ENCODE measurements at regions not wholly inside any gene's neighbourhood (a gene's known extent, or its start where the extent isn't known, plus 50 kb on each side); places are given as distances from the start of the nearest gene placed in this dataset.

DNA sequence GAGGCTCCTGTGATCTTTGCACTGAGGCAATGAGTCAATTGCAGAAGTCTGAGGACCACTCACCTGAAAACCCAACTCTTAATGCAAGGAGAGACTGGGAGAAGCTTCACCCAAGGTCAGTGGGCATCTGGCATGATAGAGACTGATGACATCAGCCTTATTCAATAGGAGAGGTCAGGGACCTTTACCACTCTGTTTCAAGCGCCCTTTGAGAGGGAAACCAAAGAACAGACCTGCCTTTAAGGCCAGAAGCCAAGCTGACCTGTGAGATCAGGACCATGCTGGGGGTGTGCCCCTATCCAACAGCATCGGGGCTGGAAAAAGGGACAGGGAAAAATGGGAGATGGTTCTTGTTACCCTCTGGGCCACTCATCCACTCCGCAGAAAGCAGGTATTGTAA, 83.3 kb upstream of the FOXN3 start:
- no peak overlapping the region for H2AFZ ChIP-seq (ENCODE audit: low read depth, low read length)
- Mint-ChIP-seq H3K27ac (ENCODE audit: unreplicated experiment) (no peak overlapping the region), H3K36me3 (ENCODE audit: low read depth, unreplicated experiment) (peaks cover 16% of the 10 kb centered on the region), H3K9me3 (ENCODE audit: unreplicated experiment) (no peaks in the 10 kb centered on the region), H3K4me3 (ENCODE audit: unreplicated experiment) (no peak overlapping the region), H3K27me3 (ENCODE audit: low read depth, unreplicated experiment) (no peaks in the 10 kb centered on the region), H3K4me1 (ENCODE audit: low read depth, unreplicated experiment) (peaks cover 19% of the 10 kb centered on the region)
- H3K9me3 ChIP-seq (ENCODE audit: insufficient read depth, low read depth, low read length) = no peaks in the 10 kb centered on the region
- FAIRE-seq = no peak
- H3K9ac ChIP-seq (ENCODE audit: low read length) = no peak overlapping the region
- no peak overlapping the region for H3K4me3 ChIP-seq (ENCODE audit: insufficient read depth, low read depth, low read length)
- no peaks in the 10 kb centered on the region for H3K36me3 ChIP-seq (ENCODE audit: insufficient read depth, low read length)
- H4K20me1 ChIP-seq (ENCODE audit: insufficient read depth, low read length) = no peaks in the 10 kb centered on the region
- no peaks in the 10 kb centered on the region for H3K27me3 ChIP-seq (ENCODE audit: insufficient read depth, low read length)
- H3K4me1 ChIP-seq (ENCODE audit: insufficient read depth, low read length) = peaks cover 12% of the 10 kb centered on the region
- no peak overlapping the region for H3K27ac ChIP-seq (ENCODE audit: low read depth, low read length)
- H3K79me2 ChIP-seq (ENCODE audit: insufficient read depth, low read length) = no peaks in the 10 kb centered on the region
- DNase-seq (ENCODE audit: low read depth) = no peak
- no peak overlapping the region for H3K4me2 ChIP-seq (ENCODE audit: low read length)
- TF ChIP-seq EZH2 (IDR thresholded peaks at IDR 0.05; ENCODE audit: insufficient read depth, low read length) (no peak), CTCF (IDR thresholded peaks at IDR 0.05; ENCODE audit: insufficient read depth, low read depth, low read length) (no peak)

- peaks cover 7% of the 10 kb centered on the region for H3K4me1 Mint-ChIP-seq (ENCODE audit: low read depth, unreplicated experiment)
- TF ChIP-seq CTCF (IDR thresholded peaks at IDR 0.05; ENCODE audit: insufficient read depth, low read depth, low read length) (no peak), EZH2 (IDR thresholded peaks at IDR 0.05; ENCODE audit: insufficient read depth, low read length) (no peak)
- no peak overlapping the region for H3K27ac Mint-ChIP-seq (ENCODE audit: unreplicated experiment)
- H3K27me3 Mint-ChIP-seq (ENCODE audit: low read depth, unreplicated experiment) = no peaks in the 10 kb centered on the region
- Histone ChIP-seq H3K4me3 (ENCODE audit: insufficient read depth, low read depth, low read length) (no peak overlapping the region), H3K27ac (ENCODE audit: low read depth, low read length) (no peak overlapping the region), H3K9me3 (ENCODE audit: insufficient read depth, low read depth, low read length) (no peaks in the 10 kb centered on the region), H3K36me3 (ENCODE audit: insufficient read depth, low read length) (no peaks in the 10 kb centered on the region), H3K79me2 (ENCODE audit: insufficient read depth, low read length) (no peaks in the 10 kb centered on the region), H3K4me1 (ENCODE audit: insufficient read depth, low read length) (peaks cover 1% of the 10 kb centered on the region), H4K20me1 (ENCODE audit: insufficient read depth, low read length) (peaks cover 5% of the 10 kb centered on the region), H3K9ac (ENCODE audit: low read length) (no peak overlapping the region), H2AFZ (ENCODE audit: low read depth, low read length) (no peak overlapping the region), H3K4me2 (ENCODE audit: low read length) (no peak overlapping the region), H3K27me3 (ENCODE audit: insufficient read depth, low read length) (peaks cover 5% of the 10 kb centered on the region)
- no peak for FAIRE-seq
- DNase-seq (ENCODE audit: low read depth) = no peak
- H3K9me3 Mint-ChIP-seq (ENCODE audit: unreplicated experiment) = no peaks in the 10 kb centered on the region
- H3K4me3 Mint-ChIP-seq (ENCODE audit: unreplicated experiment) = no peak overlapping the region
- H3K36me3 Mint-ChIP-seq (ENCODE audit: low read depth, unreplicated experiment) = peaks cover 9% of the 10 kb centered on the region
Measured at GRCh38 chr14:89498878-89499277, 81.8 kb upstream of the FOXN3 start.

DNA sequence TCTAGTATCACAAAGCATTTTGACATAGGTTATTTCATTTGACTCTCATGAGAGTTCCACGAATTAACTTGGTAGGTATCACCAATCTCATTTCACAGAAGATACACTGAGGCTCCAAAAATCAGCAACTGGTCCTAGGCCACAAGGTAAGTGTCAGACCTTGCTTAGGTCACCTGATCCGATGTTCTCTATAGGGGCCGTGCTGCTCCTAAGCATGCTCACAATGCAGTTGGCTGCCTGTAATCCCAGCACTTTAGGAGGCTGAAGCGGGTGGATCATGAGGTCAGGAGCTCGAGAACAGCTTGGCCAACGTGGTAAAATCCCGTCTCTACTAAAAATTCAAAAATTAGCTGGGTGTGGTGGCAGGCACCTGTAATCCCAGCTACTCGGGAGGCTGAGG, 78.7 kb upstream of the FOXN3 start:
- no peak for FAIRE-seq
- H3K27ac Mint-ChIP-seq (ENCODE audit: unreplicated experiment) = no peak overlapping the region
- peaks cover 1% of the 10 kb centered on the region for H3K9me3 Mint-ChIP-seq (ENCODE audit: unreplicated experiment)

More for the DNA sequence above, 78.7 kb upstream of the FOXN3 start:
- Histone ChIP-seq H3K9ac (ENCODE audit: low read length) (no peak overlapping the region), H3K4me2 (ENCODE audit: low read length) (no peak overlapping the region), H3K9me3 (ENCODE audit: insufficient read depth, low read depth, low read length) (no peaks in the 10 kb centered on the region), H2AFZ (ENCODE audit: low read depth, low read length) (no peak overlapping the region), H3K79me2 (ENCODE audit: insufficient read depth, low read length) (no peaks in the 10 kb centered on the region), H3K4me3 (ENCODE audit: insufficient read depth, low read depth, low read length) (no peak overlapping the region), H3K36me3 (ENCODE audit: insufficient read depth, low read length) (no peaks in the 10 kb centered on the region), H3K4me1 (ENCODE audit: insufficient read depth, low read length) (peaks cover 4% of the 10 kb centered on the region), H3K27ac (ENCODE audit: low read depth, low read length) (no peak overlapping the region), H4K20me1 (ENCODE audit: insufficient read depth, low read length) (peaks cover 5% of the 10 kb centered on the region), H3K27me3 (ENCODE audit: insufficient read depth, low read length) (peaks cover 5% of the 10 kb centered on the region)
- H3K27me3 Mint-ChIP-seq (ENCODE audit: low read depth, unreplicated experiment) = no peaks in the 10 kb centered on the region
- peaks cover 5% of the 10 kb centered on the region for H3K36me3 Mint-ChIP-seq (ENCODE audit: low read depth, unreplicated experiment)
- DNase-seq (ENCODE audit: low read depth) = no peak
- peaks cover 2% of the 10 kb centered on the region for H3K4me1 Mint-ChIP-seq (ENCODE audit: low read depth, unreplicated experiment)
- TF ChIP-seq EZH2 (IDR thresholded peaks at IDR 0.05; ENCODE audit: insufficient read depth, low read length) = no peak
- TF ChIP-seq CTCF (IDR thresholded peaks at IDR 0.05; ENCODE audit: insufficient read depth, low read depth, low read length) = no peak
- H3K4me3 Mint-ChIP-seq (ENCODE audit: unreplicated experiment) = no peak overlapping the region
